DOHH2 (cell line): ENCODE measurements at regions not wholly inside any gene's neighbourhood (a gene's known extent, or its start where the extent isn't known, plus 50 kb on each side); places are given as distances from the start of the nearest gene placed in this dataset.

Experiments
- H3F3A ChIP-seq: fragments of 200-600 bp; sonication (generic), shearing (Covaris generic); 2 replicates; pipeline ENCODE4 v1.6.0; 2016; ENCODE audit warnings: antibody characterized with exemption, mild to moderate bottlenecking; ENCODE audit not compliant: control insufficient read depth, insufficient read depth
- H3K27ac ChIP-seq: fragments of 200-600 bp; sonication (generic); 2 replicates; pipeline ENCODE4 v1.5.1; 2014; ENCODE audit warnings: low read depth, mild to moderate bottlenecking, low read length, moderate library complexity
- H3K27me3 ChIP-seq: fragments of 200-600 bp; sonication (generic); 2 replicates; pipeline ENCODE4 v1.6.1; 2014; ENCODE audit warnings: mild to moderate bottlenecking, low read length, mixed read lengths; ENCODE audit not compliant: control insufficient read depth
- H3K36me3 ChIP-seq: fragments of 200-600 bp; sonication (generic); 2 replicates; pipeline ENCODE4 v1.6.1; 2014; ENCODE audit warnings: mild to moderate bottlenecking, low read length, moderate library complexity, mixed read lengths; ENCODE audit not compliant: control insufficient read depth
- H3K4me1 ChIP-seq: fragments of 200-600 bp; sonication (generic); 2 replicates; pipeline ENCODE4 v1.6.1; 2014; ENCODE audit warnings: mild to moderate bottlenecking, low read length, mixed read lengths; ENCODE audit not compliant: control insufficient read depth
- H3K4me2 ChIP-seq: fragments of 200-600 bp; sonication (generic); 2 replicates; pipeline ENCODE4 v1.6.0; 2014; ENCODE audit warnings: mild to moderate bottlenecking, low read length, moderate library complexity
- H3K4me3 ChIP-seq: fragments of 200-600 bp; sonication (generic); 2 replicates; pipeline ENCODE4 v1.5.1; 2014; ENCODE audit warnings: mild to moderate bottlenecking, low read length, mixed read lengths
- H3K79me2 ChIP-seq: fragments of 200-600 bp; sonication (generic); 2 replicates; pipeline ENCODE4 v1.6.1; 2014; ENCODE audit warnings: mild to moderate bottlenecking, low read length, mixed read lengths; ENCODE audit not compliant: control insufficient read depth
- H3K9me2 ChIP-seq: fragments of 200-600 bp; sonication (generic); replicated peaks from 2 replicates; pipeline ENCODE4 v1.6.1; 2014; ENCODE audit warnings: mild to moderate bottlenecking, low read length, mixed read lengths; ENCODE audit not compliant: control insufficient read depth
- H3K9me3 ChIP-seq: fragments of 200-600 bp; sonication (generic); 2 replicates; pipeline ENCODE4 v1.6.1; 2014; ENCODE audit warnings: antibody characterized with exemption, low read length, mixed read lengths; ENCODE audit not compliant: control insufficient read depth, insufficient read depth
- H4K20me1 ChIP-seq: fragments of 200-600 bp; sonication (generic); 2 replicates; pipeline ENCODE4 v1.6.0; 2014; ENCODE audit warnings: low read depth, mild to moderate bottlenecking, antibody characterized with exemption, low read length, moderate library complexity; ENCODE audit not compliant: control insufficient read depth, insufficient read depth
- CTCF ChIP-seq: fragments of 200-600 bp; sonication (generic); IDR thresholded peaks from one replicate; pipeline ENCODE4 v1.5.1; 2014; ENCODE audit warnings: antibody characterized with exemption, mild to moderate bottlenecking, low read depth, low read length; ENCODE audit not compliant: poor library complexity, severe bottlenecking
- EZH2phosphoT487 ChIP-seq: fragments of 200-600 bp; sonication (generic); IDR thresholded peaks from 2 replicates; pipeline ENCODE4 v1.6.1; 2017; ENCODE audit warnings: borderline replicate concordance, mild to moderate bottlenecking, antibody characterized with exemption, low read length, moderate library complexity, mixed read lengths

- Histone ChIP-seq H3K79me2 (no peaks in the 10 kb centered on the region), H3K4me2 (no peak overlapping the region), H3K27me3 (no peaks in the 10 kb centered on the region), H3K4me3 (no peak overlapping the region), H4K20me1 (no peaks in the 10 kb centered on the region), H3F3A (no peaks in the 10 kb centered on the region), H3K36me3 (no peaks in the 10 kb centered on the region), H3K9me3 (no peaks in the 10 kb centered on the region), H3K27ac (no peak overlapping the region), H3K9me2 (no peaks in the 10 kb centered on the region), H3K4me1 (peaks cover 17% of the 10 kb centered on the region)
- TF ChIP-seq EZH2phosphoT487 = no peak
- no peak for TF ChIP-seq CTCF
Observed at GRCh38 chr16:13324851-13325250, 423.5 kb downstream of the SHISA9 start.

- no peak overlapping the region for H3K27ac ChIP-seq
- H3K36me3 ChIP-seq = no peaks in the 10 kb centered on the region
- TF ChIP-seq EZH2phosphoT487 = no peak
- no peak for TF ChIP-seq CTCF
- H3K9me3 ChIP-seq = no peaks in the 10 kb centered on the region
- H3F3A ChIP-seq = no peaks in the 10 kb centered on the region
- no peaks in the 10 kb centered on the region for H4K20me1 ChIP-seq
- H3K9me2 ChIP-seq = no peaks in the 10 kb centered on the region
- H3K79me2 ChIP-seq = no peaks in the 10 kb centered on the region
- no peaks in the 10 kb centered on the region for H3K27me3 ChIP-seq
- no peak overlapping the region for H3K4me3 ChIP-seq
- H3K4me1 ChIP-seq = peaks cover 17% of the 10 kb centered on the region
- H3K4me2 ChIP-seq = no peak overlapping the region
Observed at GRCh38 chr16:13325396-13325795, 424.0 kb downstream of the SHISA9 start.

GRCh38 chr16:13331918-13332317 is 430.5 kb downstream of the SHISA9 start:
- no peak overlapping the region for H3K27ac ChIP-seq
- H3K4me1 ChIP-seq = no peaks in the 10 kb centered on the region
- no peaks in the 10 kb centered on the region for H3F3A ChIP-seq
- TF ChIP-seq CTCF (no peak), EZH2phosphoT487 (no peak)
- no peak overlapping the region for H3K4me3 ChIP-seq
- H4K20me1 ChIP-seq = no peaks in the 10 kb centered on the region
- no peaks in the 10 kb centered on the region for H3K36me3 ChIP-seq
- no peaks in the 10 kb centered on the region for H3K9me3 ChIP-seq
- H3K4me2 ChIP-seq = no peak overlapping the region
- no peaks in the 10 kb centered on the region; the same call in 1 of the 2 replicates for H3K9me2 ChIP-seq
- H3K79me2 ChIP-seq = no peaks in the 10 kb centered on the region
- H3K27me3 ChIP-seq = no peaks in the 10 kb centered on the region
